HFF-Myc (cell line): ENCODE measurements at regions not wholly inside any gene's neighbourhood (a gene's known extent, or its start where the extent isn't known, plus 50 kb on each side); places are given as distances from the start of the nearest gene placed in this dataset.

Experiments
- DNase-seq: peaks from one replicate; pipeline ENCODE4 v3.0.0-alpha.2; 2011; ENCODE audit warnings: low read depth; ENCODE audit errors: extremely low read depth
- H3K4me3 ChIP-seq: replicated peaks from 2 replicates; pipeline ENCODE4 v1.5.1; 2011; ENCODE audit warnings: low read depth, mild to moderate bottlenecking, control low read depth, low read length
- TF ChIP-seq, protein P1 (sequence below): IDR thresholded peaks from 2 replicates; pipeline ENCODE4 v1.5.1; 2012; ENCODE audit warnings: mild to moderate bottlenecking, low read depth, low read length, control low read depth; ENCODE audit errors: missing control alignments

GRCh38 chr2:66761826-66762225, 326.9 kb downstream of the MEIS1 start:
- TF ChIP-seq, protein P1, sequence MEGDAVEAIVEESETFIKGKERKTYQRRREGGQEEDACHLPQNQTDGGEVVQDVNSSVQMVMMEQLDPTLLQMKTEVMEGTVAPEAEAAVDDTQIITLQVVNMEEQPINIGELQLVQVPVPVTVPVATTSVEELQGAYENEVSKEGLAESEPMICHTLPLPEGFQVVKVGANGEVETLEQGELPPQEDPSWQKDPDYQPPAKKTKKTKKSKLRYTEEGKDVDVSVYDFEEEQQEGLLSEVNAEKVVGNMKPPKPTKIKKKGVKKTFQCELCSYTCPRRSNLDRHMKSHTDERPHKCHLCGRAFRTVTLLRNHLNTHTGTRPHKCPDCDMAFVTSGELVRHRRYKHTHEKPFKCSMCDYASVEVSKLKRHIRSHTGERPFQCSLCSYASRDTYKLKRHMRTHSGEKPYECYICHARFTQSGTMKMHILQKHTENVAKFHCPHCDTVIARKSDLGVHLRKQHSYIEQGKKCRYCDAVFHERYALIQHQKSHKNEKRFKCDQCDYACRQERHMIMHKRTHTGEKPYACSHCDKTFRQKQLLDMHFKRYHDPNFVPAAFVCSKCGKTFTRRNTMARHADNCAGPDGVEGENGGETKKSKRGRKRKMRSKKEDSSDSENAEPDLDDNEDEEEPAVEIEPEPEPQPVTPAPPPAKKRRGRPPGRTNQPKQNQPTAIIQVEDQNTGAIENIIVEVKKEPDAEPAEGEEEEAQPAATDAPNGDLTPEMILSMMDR = no peak
- no peak overlapping the region for H3K4me3 ChIP-seq
- no peak for DNase-seq

DNA sequence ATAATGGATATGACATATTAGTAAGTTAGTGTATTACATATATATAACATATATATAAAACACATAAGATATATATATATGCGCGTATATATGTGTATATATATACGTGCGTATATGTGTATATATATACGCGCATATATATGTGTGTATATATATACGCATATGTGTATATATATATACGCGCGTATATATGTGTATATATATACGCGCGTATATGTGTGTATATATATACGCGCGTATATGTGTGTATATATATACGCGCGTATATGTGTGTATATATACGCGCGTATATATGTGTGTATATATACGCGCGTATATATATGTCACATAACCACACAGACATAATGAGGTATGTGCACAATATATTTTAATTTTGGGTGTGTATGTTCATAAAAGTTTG, 327.8 kb downstream of the MEIS1 start:
- no peak overlapping the region for H3K4me3 ChIP-seq
- TF ChIP-seq, protein P1 = no peak
- DNase-seq = no peak

DNA sequence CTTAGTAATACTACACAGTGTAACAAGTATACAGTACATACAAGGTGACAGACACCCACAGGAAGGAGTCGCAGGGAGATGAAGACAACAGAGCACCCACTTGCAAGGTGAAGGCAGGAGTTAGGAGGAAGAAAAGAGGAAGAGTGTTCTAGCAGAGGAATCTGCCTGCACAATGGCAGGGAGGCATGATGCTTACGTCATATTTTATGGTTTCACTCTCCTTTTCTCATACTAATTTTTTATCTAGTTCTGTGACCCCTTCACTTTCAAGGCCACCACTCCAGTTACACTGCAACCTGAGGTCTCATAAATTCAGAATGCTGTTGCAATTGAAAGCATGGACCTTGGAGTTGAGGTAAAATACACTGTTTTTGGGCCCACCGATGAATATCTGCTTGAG, 331.7 kb downstream of the MEIS1 start:
- DNase-seq = no peak
- no peak overlapping the region for H3K4me3 ChIP-seq
- TF ChIP-seq, protein P1 = no peak

- TF ChIP-seq, protein P1 = no peak
- DNase-seq = no peak
- no peak overlapping the region for H3K4me3 ChIP-seq
These were observed 336.5 kb downstream of the MEIS1 start for GRCh38 chr2:66771359-66771976.

DNA sequence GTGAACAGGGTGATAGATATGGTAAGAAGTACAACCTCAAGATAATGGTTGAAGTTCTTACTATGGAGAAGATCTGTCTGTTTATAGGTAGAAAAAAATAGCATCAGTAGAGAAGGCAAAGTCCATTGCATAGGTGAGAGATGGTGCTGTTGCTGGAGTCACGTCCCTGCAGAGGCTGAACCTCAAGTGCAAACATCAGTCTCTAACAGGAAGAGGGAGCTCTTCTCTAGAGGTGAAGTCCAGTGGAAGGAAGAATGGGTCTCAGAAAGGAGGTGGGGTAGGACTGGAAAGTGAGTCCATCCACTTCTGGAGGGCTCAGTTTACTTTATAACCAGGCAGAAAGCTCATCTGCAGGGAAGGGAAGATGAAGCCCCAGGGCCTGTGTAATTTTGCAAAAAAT, 337.7 kb downstream of the MEIS1 start:
- H3K4me3 ChIP-seq = no peak overlapping the region
- TF ChIP-seq, protein P1 = no peak

GRCh38 chr2:66775730-66776422, 341.0 kb downstream of the MEIS1 start:
- no peak for DNase-seq
- TF ChIP-seq, protein P1 = no peak
- H3K4me3 ChIP-seq = no peak overlapping the region

More for the DNA sequence above, 337.7 kb downstream of the MEIS1 start:
- no peak for DNase-seq

GRCh38 chr2:66781804-66782203, 346.9 kb downstream of the MEIS1 start:
- TF ChIP-seq, protein P1 = no peak
- H3K4me3 ChIP-seq = no peak overlapping the region
- DNase-seq = no peak
